GM12875 (cell line): ENCODE measurements at regions not wholly inside any gene's neighbourhood (a gene's known extent, or its start where the extent isn't known, plus 50 kb on each side); places are given as distances from the start of the nearest gene placed in this dataset.

Experiments used
- H3K4me3 ChIP-seq: one replicate; pipeline ENCODE4 v1.5.1; 2011; ENCODE audit warnings: low read depth, low read length, control low read depth
- TF ChIP-seq, protein P1 (sequence below): IDR thresholded peaks from 2 replicates; pipeline ENCODE4 v1.5.1; 2011; ENCODE audit warnings: low read depth, mild to moderate bottlenecking, control low read depth, inconsistent platforms, low read length, moderate library complexity, borderline replicate concordance; ENCODE audit not compliant: insufficient read depth

DNA sequence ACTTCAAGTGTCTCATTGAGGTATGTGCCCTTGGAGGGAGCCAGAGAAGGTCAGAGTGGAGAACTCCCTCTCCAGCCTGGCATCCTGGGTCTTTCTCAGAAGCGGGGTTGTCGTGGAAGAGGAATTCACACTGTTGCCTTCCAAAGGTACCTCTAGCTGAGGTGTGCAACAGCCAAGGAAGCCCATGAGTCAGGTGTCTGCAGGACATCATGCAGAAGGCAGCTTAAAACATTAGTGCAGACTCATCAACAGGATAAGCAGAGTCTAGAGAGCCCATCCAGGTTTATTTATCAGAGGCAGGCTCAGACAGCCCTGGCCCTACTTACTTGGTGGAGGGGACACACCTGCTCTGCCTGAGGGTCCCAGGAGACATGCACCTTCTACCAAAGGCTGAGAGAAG lies 95.6 kb upstream of the TPM1 start:
- TF ChIP-seq, protein P1, sequence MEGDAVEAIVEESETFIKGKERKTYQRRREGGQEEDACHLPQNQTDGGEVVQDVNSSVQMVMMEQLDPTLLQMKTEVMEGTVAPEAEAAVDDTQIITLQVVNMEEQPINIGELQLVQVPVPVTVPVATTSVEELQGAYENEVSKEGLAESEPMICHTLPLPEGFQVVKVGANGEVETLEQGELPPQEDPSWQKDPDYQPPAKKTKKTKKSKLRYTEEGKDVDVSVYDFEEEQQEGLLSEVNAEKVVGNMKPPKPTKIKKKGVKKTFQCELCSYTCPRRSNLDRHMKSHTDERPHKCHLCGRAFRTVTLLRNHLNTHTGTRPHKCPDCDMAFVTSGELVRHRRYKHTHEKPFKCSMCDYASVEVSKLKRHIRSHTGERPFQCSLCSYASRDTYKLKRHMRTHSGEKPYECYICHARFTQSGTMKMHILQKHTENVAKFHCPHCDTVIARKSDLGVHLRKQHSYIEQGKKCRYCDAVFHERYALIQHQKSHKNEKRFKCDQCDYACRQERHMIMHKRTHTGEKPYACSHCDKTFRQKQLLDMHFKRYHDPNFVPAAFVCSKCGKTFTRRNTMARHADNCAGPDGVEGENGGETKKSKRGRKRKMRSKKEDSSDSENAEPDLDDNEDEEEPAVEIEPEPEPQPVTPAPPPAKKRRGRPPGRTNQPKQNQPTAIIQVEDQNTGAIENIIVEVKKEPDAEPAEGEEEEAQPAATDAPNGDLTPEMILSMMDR: no peak
- H3K4me3 ChIP-seq: no peak overlapping the region

GRCh38 chr15:62950462-62950931 lies 92.0 kb upstream of the TPM1 start:
- TF ChIP-seq, protein P1: no peak
- H3K4me3 ChIP-seq: no peak overlapping the region

GRCh38 chr15:62951481-62951880 lies 91.1 kb upstream of the TPM1 start:
- H3K4me3 ChIP-seq: no peak overlapping the region
- TF ChIP-seq, protein P1: no peak

- H3K4me3 ChIP-seq: no peak overlapping the region
- TF ChIP-seq, protein P1: no peak
These were observed 89.5 kb upstream of the TPM1 start for GRCh38 chr15:62953021-62953420.

GRCh38 chr15:62953496-62954045 lies 89.0 kb upstream of the TPM1 start:
- H3K4me3 ChIP-seq: no peak overlapping the region
- TF ChIP-seq, protein P1: no peak

DNA sequence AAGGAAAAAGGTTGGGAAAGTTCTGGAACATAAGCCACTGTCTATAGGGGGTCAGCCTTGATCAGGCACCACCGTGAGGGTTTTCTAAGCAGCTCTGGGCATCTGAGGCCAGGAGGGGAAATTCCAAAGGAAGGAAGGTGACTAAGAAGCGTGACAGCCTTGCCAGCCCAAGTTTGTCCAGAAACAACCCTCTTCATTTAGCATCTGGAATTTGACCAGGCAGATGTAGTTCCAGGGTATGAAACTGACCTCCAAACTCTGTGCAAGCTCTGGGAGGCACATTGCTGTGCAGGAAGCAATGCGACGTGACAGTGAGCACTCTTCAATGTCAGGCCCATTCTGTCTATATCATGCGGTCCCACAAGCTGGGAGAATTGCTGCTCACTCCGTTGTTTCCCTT lies 85.4 kb upstream of the TPM1 start:
- TF ChIP-seq, protein P1: no peak
- H3K4me3 ChIP-seq: no peak overlapping the region

DNA sequence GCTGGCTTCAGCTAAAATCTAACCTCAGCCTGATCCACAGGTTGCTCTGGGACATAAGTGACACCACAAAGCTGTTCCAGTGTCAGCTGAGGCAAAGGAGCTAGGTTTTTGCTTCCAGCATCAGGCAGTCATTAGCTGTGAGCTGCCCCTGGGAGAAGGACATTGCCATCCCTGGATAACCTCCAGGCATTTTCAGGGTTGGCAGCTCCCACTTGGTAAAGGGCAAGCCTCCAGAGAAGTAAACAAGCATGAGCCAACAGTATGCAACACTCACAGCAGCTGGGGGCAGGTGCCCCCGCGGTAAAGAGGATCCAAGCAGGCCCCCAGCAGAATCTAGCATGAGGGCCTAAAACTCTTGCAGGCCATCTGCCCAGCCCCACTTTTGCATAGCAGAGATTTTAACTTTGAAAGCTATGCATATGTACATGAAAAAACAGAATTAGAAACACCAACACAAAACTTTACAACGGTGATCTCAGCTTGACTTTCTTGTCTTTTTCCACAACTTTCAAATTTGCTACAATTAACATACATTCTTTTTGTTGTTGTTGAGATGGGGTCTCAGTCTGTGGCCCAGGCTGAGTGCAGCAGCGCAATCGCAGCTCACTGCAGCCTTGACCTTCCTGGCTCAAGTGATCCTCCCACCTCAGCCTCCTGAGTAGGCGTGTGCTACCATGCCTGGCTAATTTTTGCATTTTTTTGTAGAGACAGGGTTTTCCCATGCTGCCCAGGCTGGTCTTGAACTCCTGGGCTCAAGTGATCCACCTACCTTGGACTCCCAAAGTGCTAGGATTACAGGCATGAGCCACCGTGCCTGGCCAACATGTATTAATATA lies 83.8 kb upstream of the TPM1 start:
- TF ChIP-seq, protein P1: no peak
- no peak overlapping the region for H3K4me3 ChIP-seq
